Chondrocyte (in vitro differentiated cells): ENCODE measurements at regions not wholly inside any gene's neighbourhood (a gene's known extent, or its start where the extent isn't known, plus 50 kb on each side); places are given as distances from the start of the nearest gene placed in this dataset.

Experiments
- DNase-seq: peaks from one replicate; pipeline ENCODE4 v3.0.0; 2021; ENCODE audit warnings: mixed read lengths, low spot score
- H3K27ac Mint-ChIP-seq: one replicate; pipeline ENCODE4 v1.8.0; 2021; ENCODE audit warnings: mild to moderate bottlenecking, moderate library complexity, mixed read lengths; ENCODE audit not compliant: unreplicated experiment
- H3K27me3 Mint-ChIP-seq: 2 replicates; pipeline ENCODE4 v1.8.0; 2021; ENCODE audit warnings: low read depth, mixed read lengths
- H3K36me3 Mint-ChIP-seq: 2 replicates; pipeline ENCODE4 v1.8.0; 2021; ENCODE audit warnings: low read depth, mixed read lengths
- H3K4me1 Mint-ChIP-seq: 2 replicates; pipeline ENCODE4 v1.8.0; 2021; ENCODE audit warnings: low read depth, mild to moderate bottlenecking, mixed read lengths
- H3K4me3 Mint-ChIP-seq: one replicate; pipeline ENCODE4 v1.8.0; 2021; ENCODE audit warnings: mild to moderate bottlenecking, moderate library complexity, mixed read lengths; ENCODE audit not compliant: unreplicated experiment
- H3K9me3 Mint-ChIP-seq: 2 replicates; pipeline ENCODE4 v1.8.0; 2021; ENCODE audit warnings: low read depth, mixed read lengths
- CTCF ChIP-seq: fragments of 200-600 bp; sonication (generic); IDR thresholded peaks from 2 replicates; pipeline ENCODE4 v1.5.0; 2021; ENCODE audit warnings: antibody characterized with exemption, mild to moderate bottlenecking, moderate library complexity

GRCh38 chr1:184919892-184920291, 54.4 kb downstream of the NIBAN1 start:
- Mint-ChIP-seq H3K4me1 (peaks cover 4% of the 10 kb centered on the region), H3K36me3 (peaks cover 1% of the 10 kb centered on the region), H3K9me3 (peaks cover 7% of the 10 kb centered on the region), H3K4me3 (no peak overlapping the region), H3K27me3 (no peaks in the 10 kb centered on the region), H3K27ac (no peak overlapping the region)
- DNase-seq: no peak
- no peak for TF ChIP-seq CTCF

DNA sequence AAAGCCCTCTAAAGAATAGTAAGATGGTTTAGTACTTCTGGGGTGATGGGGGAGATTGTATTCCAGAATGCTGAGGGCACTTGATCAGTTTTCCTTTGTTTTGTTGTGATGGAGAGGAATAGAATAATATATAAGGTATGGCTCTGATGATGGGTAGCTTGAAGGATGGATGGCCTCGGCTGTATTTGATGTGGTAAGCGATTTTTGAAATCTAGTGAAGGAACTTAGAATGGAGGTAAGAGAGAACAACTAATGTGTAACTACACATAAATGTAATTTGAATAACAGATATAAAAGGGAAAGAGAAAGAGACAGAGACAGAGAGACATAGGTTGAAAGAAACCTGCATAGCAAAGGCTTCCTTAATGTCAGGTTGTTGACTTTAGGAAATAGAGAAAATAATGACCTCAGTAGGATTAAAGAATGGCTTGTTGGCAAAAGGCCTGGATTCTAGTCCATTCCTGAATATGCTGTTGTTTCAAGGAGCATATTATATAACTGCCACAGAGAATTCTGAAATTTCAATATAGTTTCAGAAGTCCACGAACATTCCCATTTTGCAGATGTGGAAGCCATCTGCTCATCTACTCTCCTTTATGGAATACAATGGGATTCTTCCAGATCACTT, 58.7 kb downstream of the NIBAN1 start:
- DNase-seq: no peak
- TF ChIP-seq CTCF: no peak
- Mint-ChIP-seq H3K4me3 (no peak overlapping the region), H3K4me1 (peaks cover 11% of the 10 kb centered on the region), H3K36me3 (peaks cover 1% of the 10 kb centered on the region), H3K27me3 (no peaks in the 10 kb centered on the region), H3K27ac (no peak overlapping the region), H3K9me3 (no peaks in the 10 kb centered on the region)

DNA sequence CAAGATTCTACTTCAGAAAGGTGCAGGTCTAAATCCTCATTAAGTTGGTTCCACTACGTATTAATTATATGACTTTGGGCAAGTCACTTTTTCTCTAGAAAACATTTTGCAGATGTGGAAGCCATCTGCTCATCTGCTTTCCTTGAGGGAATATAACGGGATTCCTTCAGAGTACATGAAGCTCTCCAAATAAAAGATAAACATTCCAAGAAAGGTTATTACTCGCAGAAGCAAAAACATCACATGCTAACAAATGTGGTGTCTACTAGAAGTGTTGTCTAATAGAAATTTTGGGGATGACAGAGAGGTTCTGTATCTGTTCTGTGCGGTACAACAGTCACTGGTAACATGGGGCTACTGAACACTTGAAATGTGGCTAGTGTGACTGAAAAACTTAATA, 60.2 kb downstream of the NIBAN1 start:
- no peak overlapping the region for H3K27ac Mint-ChIP-seq
- no peak for DNase-seq
- TF ChIP-seq CTCF: no peak
- H3K36me3 Mint-ChIP-seq: peaks cover 1% of the 10 kb centered on the region
- H3K9me3 Mint-ChIP-seq: no peaks in the 10 kb centered on the region
- H3K27me3 Mint-ChIP-seq: no peaks in the 10 kb centered on the region
- H3K4me3 Mint-ChIP-seq: no peak overlapping the region
- H3K4me1 Mint-ChIP-seq: peaks cover 20% of the 10 kb centered on the region

- peaks cover 1% of the 10 kb centered on the region for H3K36me3 Mint-ChIP-seq
- no peaks in the 10 kb centered on the region for H3K9me3 Mint-ChIP-seq
- H3K27ac Mint-ChIP-seq: no peak overlapping the region
- H3K27me3 Mint-ChIP-seq: no peaks in the 10 kb centered on the region
- TF ChIP-seq CTCF: no peak
- H3K4me1 Mint-ChIP-seq: peaks cover 36% of the 10 kb centered on the region
- H3K4me3 Mint-ChIP-seq: no peak overlapping the region
- DNase-seq: no peak
These were observed 61.9 kb downstream of the NIBAN1 start for GRCh38 chr1:184912392-184912791.

DNA sequence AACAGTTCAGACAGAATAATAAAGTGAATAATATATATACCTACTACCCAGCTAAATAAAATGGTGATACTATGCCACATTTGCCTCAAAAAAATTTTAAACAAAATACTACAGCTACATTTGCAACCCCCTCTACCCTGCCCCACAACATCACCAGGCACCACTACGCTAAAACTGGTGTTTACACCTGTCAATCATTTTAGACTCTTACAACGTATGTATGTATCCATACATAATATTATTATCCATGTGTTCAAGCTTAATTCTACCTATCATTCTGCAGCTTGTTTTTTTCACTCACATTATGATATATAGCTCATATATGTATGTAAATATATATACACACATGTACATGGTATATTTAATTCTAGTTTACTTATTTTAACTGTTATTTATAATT, 62.5 kb downstream of the NIBAN1 start:
- TF ChIP-seq CTCF: no peak
- Mint-ChIP-seq H3K4me3 (no peak overlapping the region), H3K27me3 (no peaks in the 10 kb centered on the region), H3K9me3 (no peaks in the 10 kb centered on the region), H3K4me1 (peaks cover 38% of the 10 kb centered on the region), H3K27ac (no peak overlapping the region), H3K36me3 (peaks cover 1% of the 10 kb centered on the region)
- no peak for DNase-seq
